ENCODE measurements at regions not wholly inside any gene's neighbourhood (a gene's known extent, or its start where the extent isn't known, plus 50 kb on each side); places are given as distances from the start of the nearest gene placed in this dataset.

DNA sequence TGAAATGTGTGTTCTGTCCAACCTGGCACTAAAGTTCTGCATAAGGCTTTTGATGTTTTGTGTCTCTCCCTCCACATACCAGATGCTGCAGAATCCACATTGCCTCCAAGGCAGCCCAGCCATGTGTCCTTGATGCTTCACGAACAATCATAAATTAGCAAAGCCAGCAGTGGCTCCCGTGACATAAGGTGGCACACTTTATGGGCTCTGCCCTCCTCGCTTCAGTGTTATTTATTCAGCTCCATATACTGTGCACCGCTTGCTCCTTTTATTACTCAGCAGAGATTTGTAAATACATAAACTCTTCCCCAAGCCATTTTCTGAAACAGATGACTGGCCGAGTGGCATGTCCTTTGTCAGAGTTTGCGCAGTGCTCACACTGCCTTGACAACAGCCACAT is 112.8 kb upstream of the SLC35F3 start:
- Histone ChIP-seq H2AFZ (ENCODE audit: low read length) (no peak overlapping the region), H3K4me2 (ENCODE audit: low read depth, low read length) (no peak overlapping the region), H3F3A (ENCODE audit: insufficient read depth, low read length) (no peaks in the 10 kb centered on the region), H3K79me2 (ENCODE audit: low read length) (no peaks in the 10 kb centered on the region), H3K4me3 (ENCODE audit: low read length) (no peak overlapping the region), H3K9ac (ENCODE audit: low read length) (no peak overlapping the region), H3K9me2 (replicated peaks; ENCODE audit: insufficient read depth, low read length) (no peaks in the 10 kb centered on the region), H3K36me3 (replicated peaks; ENCODE audit: insufficient read depth, low read length) (no peaks in the 10 kb centered on the region), H3K27me3 (replicated peaks; ENCODE audit: insufficient read depth, low read length) (no peaks in the 10 kb centered on the region), H3K4me1 (ENCODE audit: low read length) (no peaks in the 10 kb centered on the region), H4K20me1 (ENCODE audit: insufficient read depth, low read length) (no peaks in the 10 kb centered on the region), H3K9me3 (replicated peaks; ENCODE audit: insufficient read depth, low read length) (no peaks in the 10 kb centered on the region), H3K27ac (ENCODE audit: low read length) (no peak overlapping the region)
- TF ChIP-seq, protein P1, sequence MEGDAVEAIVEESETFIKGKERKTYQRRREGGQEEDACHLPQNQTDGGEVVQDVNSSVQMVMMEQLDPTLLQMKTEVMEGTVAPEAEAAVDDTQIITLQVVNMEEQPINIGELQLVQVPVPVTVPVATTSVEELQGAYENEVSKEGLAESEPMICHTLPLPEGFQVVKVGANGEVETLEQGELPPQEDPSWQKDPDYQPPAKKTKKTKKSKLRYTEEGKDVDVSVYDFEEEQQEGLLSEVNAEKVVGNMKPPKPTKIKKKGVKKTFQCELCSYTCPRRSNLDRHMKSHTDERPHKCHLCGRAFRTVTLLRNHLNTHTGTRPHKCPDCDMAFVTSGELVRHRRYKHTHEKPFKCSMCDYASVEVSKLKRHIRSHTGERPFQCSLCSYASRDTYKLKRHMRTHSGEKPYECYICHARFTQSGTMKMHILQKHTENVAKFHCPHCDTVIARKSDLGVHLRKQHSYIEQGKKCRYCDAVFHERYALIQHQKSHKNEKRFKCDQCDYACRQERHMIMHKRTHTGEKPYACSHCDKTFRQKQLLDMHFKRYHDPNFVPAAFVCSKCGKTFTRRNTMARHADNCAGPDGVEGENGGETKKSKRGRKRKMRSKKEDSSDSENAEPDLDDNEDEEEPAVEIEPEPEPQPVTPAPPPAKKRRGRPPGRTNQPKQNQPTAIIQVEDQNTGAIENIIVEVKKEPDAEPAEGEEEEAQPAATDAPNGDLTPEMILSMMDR (IDR thresholded peaks at IDR 0.05; ENCODE audit: low read length), result no peak
- TF ChIP-seq EZH2 (optimal IDR thresholded peaks at IDR 0.05; ENCODE audit: low read depth, low read length) (no peak), EZH2phosphoT487 (IDR thresholded peaks at IDR 0.05; ENCODE audit: low read length) (no peak)
- no peak for DNase-seq

DNA sequence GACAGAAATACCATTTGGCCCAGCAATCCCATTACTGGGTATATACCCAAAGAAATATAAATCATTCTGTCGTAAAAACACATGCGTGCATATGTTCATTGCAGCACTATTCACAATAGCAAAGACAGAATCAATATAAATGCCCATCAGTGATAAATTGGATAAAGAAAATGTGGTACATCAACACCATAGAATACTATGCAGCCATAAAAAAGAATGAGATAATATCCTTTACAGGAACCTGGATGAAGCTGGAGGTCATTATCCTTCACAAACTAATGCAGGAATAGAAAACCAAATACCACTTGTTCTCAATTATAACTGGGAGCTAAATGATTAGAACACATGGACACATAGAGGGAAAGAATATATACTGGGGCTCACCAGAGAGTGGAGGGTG is 109.6 kb upstream of the SLC35F3 start:
- Histone ChIP-seq H3K4me2 (ENCODE audit: low read depth, low read length) (no peak overlapping the region), H3K27ac (ENCODE audit: low read length) (no peak overlapping the region), H3K9ac (ENCODE audit: low read length) (no peak overlapping the region), H3K9me3 (replicated peaks; ENCODE audit: insufficient read depth, low read length) (no peaks in the 10 kb centered on the region), H2AFZ (ENCODE audit: low read length) (no peak overlapping the region), H3K27me3 (replicated peaks; ENCODE audit: insufficient read depth, low read length) (no peaks in the 10 kb centered on the region), H3K4me3 (ENCODE audit: low read length) (no peak overlapping the region), H3K9me2 (replicated peaks; ENCODE audit: insufficient read depth, low read length) (no peaks in the 10 kb centered on the region), H3K36me3 (replicated peaks; ENCODE audit: insufficient read depth, low read length) (no peaks in the 10 kb centered on the region), H3F3A (ENCODE audit: insufficient read depth, low read length) (no peaks in the 10 kb centered on the region), H3K79me2 (ENCODE audit: low read length) (no peaks in the 10 kb centered on the region), H3K4me1 (ENCODE audit: low read length) (no peaks in the 10 kb centered on the region), H4K20me1 (ENCODE audit: insufficient read depth, low read length) (no peaks in the 10 kb centered on the region)
- TF ChIP-seq, protein P1 (IDR thresholded peaks at IDR 0.05; ENCODE audit: low read length), result no peak
- TF ChIP-seq EZH2phosphoT487 (IDR thresholded peaks at IDR 0.05; ENCODE audit: low read length), result no peak
- no peak for TF ChIP-seq EZH2 (optimal IDR thresholded peaks at IDR 0.05; ENCODE audit: low read depth, low read length)
- no peak for DNase-seq

DNA sequence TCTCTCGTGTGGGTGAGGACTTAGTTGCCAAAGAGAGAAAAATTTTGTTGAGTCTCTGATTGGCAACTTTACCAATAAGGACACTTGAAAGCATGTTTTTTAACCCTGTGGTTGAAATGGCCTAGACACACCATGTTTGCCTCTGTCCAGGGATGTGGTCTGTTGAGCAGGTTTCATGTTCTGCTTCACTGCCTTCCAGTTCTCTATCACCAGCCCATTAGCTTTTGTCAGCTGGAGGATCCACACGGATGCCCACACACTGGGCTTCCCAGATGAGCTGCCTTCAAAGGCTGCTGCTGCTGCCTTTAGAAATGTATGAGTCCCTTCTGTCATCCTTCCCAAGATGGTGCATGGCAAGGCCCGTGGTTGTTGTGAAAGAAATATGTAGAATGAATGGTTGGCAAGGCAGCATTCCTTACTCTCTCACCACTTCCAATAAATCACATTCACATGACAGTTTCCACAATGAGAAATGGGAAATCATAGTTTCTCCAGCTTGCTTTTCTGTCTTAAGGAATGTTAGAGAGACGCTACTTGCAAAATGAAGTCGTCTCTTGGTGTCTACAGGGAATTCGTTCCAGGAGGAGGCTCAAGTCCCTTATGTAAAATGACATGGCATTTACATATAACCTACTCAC is 108.2 kb upstream of the SLC35F3 start:
- Histone ChIP-seq H3K4me2 (ENCODE audit: low read depth, low read length) (no peak overlapping the region), H3K27me3 (replicated peaks; ENCODE audit: insufficient read depth, low read length) (no peaks in the 10 kb centered on the region), H3K36me3 (replicated peaks; ENCODE audit: insufficient read depth, low read length) (no peaks in the 10 kb centered on the region), H3K9me3 (replicated peaks; ENCODE audit: insufficient read depth, low read length) (no peaks in the 10 kb centered on the region), H3F3A (ENCODE audit: insufficient read depth, low read length) (no peaks in the 10 kb centered on the region), H4K20me1 (ENCODE audit: insufficient read depth, low read length) (no peaks in the 10 kb centered on the region), H3K27ac (ENCODE audit: low read length) (no peak overlapping the region), H3K4me3 (ENCODE audit: low read length) (no peak overlapping the region), H3K9me2 (replicated peaks; ENCODE audit: insufficient read depth, low read length) (no peaks in the 10 kb centered on the region), H2AFZ (ENCODE audit: low read length) (no peak overlapping the region), H3K4me1 (ENCODE audit: low read length) (no peaks in the 10 kb centered on the region), H3K9ac (ENCODE audit: low read length) (no peak overlapping the region), H3K79me2 (ENCODE audit: low read length) (no peaks in the 10 kb centered on the region)
- TF ChIP-seq EZH2 (optimal IDR thresholded peaks at IDR 0.05; ENCODE audit: low read depth, low read length) (no peak), EZH2phosphoT487 (IDR thresholded peaks at IDR 0.05; ENCODE audit: low read length) (no peak)
- TF ChIP-seq, protein P1 (IDR thresholded peaks at IDR 0.05; ENCODE audit: low read length), result no peak
- no peak for DNase-seq
